Spleen (tissue), 11 donors: ENCODE measurements at regions not wholly inside any gene's neighbourhood (a gene's known extent, or its start where the extent isn't known, plus 50 kb on each side); places are given as distances from the start of the nearest gene placed in this dataset.

Source experiments
- DNase-seq: peaks from one replicate; pipeline ENCODE4 v3.0.0-alpha.2; 2020
- H3K27ac ChIP-seq, 8 donors: fragments of 200-600 bp; sonication (generic) in 7 of 8; 1 replicate in 4 of 8; 2 replicates in 4 of 8; pipeline versions ENCODE4 v1.5.0 to v1.8.0; 2016 to 2021; ENCODE audit warnings: inconsistent platforms in 4 of 8, mild to moderate bottlenecking in 4 of 8, moderate library complexity in 1 of 8
- H3K27me3 ChIP-seq, 7 donors: fragments of 200-600 bp; sonication (generic) in 6 of 7; replicated peaks in 1 of 7; 1 replicate in 4 of 7; 2 replicates in 3 of 7; pipeline versions ENCODE4 v1.5.0 to v1.8.0; 2016 to 2021; ENCODE audit warnings: inconsistent platforms in 3 of 7, mild to moderate bottlenecking in 1 of 7
- H3K36me3 ChIP-seq, 6 donors: fragments of 200-600 bp; sonication (generic) in 5 of 6; 1 replicate in 4 of 6; 2 replicates in 2 of 6; pipeline versions ENCODE4 v1.5.0 to v1.8.0; 2016 to 2021; ENCODE audit warnings: inconsistent platforms in 2 of 6
- H3K4me1 ChIP-seq, 6 donors: fragments of 200-600 bp; sonication (generic) in 5 of 6; 1 replicate in 3 of 6; 2 replicates in 3 of 6; pipeline versions ENCODE4 v1.5.0 to v1.8.0; 2016 to 2021; ENCODE audit warnings: inconsistent platforms in 3 of 6
- H3K4me3 ChIP-seq, 8 donors: fragments of 200-600 bp; sonication (generic) in 7 of 8; 1 replicate in 4 of 8; 2 replicates in 4 of 8; pipeline versions ENCODE4 v1.5.0 to v1.8.0; 2016 to 2021; ENCODE audit warnings: inconsistent platforms in 4 of 8, mild to moderate bottlenecking in 4 of 8, moderate library complexity in 2 of 8
- H3K9me3 ChIP-seq, 8 donors: fragments of 200-600 bp; sonication (generic) in 7 of 8; 1 replicate in 4 of 8; 2 replicates in 4 of 8; pipeline versions ENCODE4 v1.5.0 to v1.8.0; 2016 to 2021; ENCODE audit warnings: inconsistent platforms in 4 of 8
- CTCF ChIP-seq, 11 experiments: fragments of 200-600 bp in 7 of 11; fragments of 450-650 bp in 4 of 11; sonication (generic) in 4 of 11; IDR thresholded peaks in 8 of 11; conservative IDR thresholded peaks in 3 of 11; 1 replicate in 7 of 11; 2 replicates in 4 of 11; pipeline versions ENCODE4 v1.4.0 to v1.8.0; 2016 to 2021; ENCODE audit warnings: antibody characterized with exemption in 11 of 11, inconsistent platforms in 4 of 11, mild to moderate bottlenecking in 1 of 11
- POLR2A ChIP-seq, 3 donors: fragments of 450-650 bp; IDR thresholded peaks; one replicate each; pipeline ENCODE4 v1.5.1; 2017; ENCODE audit warnings: antibody characterized with exemption in 3 of 3, mild to moderate bottlenecking in 1 of 3
- POLR2AphosphoS5 ChIP-seq, 3 donors: sonication (generic); formaldehyde crosslinking; IDR thresholded peaks; one replicate each; pipeline ENCODE4 v1.5.1; 2017; ENCODE audit warnings: antibody characterized with exemption in 3 of 3
- WGBS, 5 donors: extraction: QIAGEN DNeasy Blood & Tissue Kit in 3 of 5; methylation state at CpG; one replicate each; pipeline versions ENCODE4 v1.1.5 to v1.1.7; 2013 to 2018; 5-methylcytosine and 5-hydroxymethylcytosine counted together
- intact Hi-C: fragments of 100-400 bp; cut with DNase I; formaldehyde crosslinking; loops from one replicate; pipeline ENCODE4 v1.15.0; 2023; ENCODE audit warnings: low total_unique reads
- donor health status: healthy with polysubstance abuse.
- donor health status: DM: no; HTN: no; CAD: no; lungs with moderate emphysema.
- donor health status: DM: no; HTN: no; CAD: no.
- donor health status: Bipolar disorder and iron deficiency.
- donor health status: healthy.
- donor health status: DM: no; HTN: no; CAD: no.
- donor health status: DM: yes; HTN: yes; CAD: no.

DNA sequence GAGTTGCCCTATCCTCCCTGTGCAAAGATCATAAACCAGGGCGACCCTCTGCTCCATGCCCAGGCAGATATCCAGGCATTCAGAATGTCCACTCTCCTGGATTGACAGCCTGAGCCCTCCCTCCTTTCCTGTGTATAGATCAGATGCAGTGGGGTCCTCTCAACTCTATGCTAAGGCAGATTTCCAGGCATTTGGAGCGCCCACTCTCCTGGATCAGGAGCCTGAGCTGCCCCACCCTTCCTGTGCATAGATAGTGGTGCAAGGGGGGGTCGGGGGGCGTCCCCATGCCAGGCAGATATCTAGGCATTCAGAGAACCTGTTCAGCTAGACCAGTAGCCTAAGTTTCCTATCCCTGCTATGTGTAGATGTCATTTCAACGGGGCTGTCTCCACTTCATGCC, 941.1 kb downstream of the PCDH19 start:
- Histone ChIP-seq H3K9me3 (peaks cover 0 to 4% (median 0%) of the 10 kb centered on the region in 8 donors), H3K36me3 (no peaks in the 10 kb centered on the region), H3K4me1 (no peaks in the 10 kb centered on the region), H3K27me3 (no peaks in the 10 kb centered on the region), H3K4me3 (no peak overlapping the region), H3K27ac (no peak overlapping the region)
- no peak for DNase-seq
- TF ChIP-seq CTCF (IDR thresholded peaks at IDR 0.05 in 8 of 11, conservative IDR thresholded peaks at IDR 0.05 in 3 of 11) (no peak), POLR2AphosphoS5 (IDR thresholded peaks at IDR 0.05) (no peak), POLR2A (IDR thresholded peaks at IDR 0.05) (no peak)
- WGBS, 5 donors, result 28 to 68% (median 66%) methylated on average over 4 to 5 of the region's 5 CpGs
- intact Hi-C loops, result no loop called here

- Histone ChIP-seq H3K27me3 (no peaks in the 10 kb centered on the region), H3K36me3 (no peaks in the 10 kb centered on the region), H3K9me3 (no peaks in the 10 kb centered on the region), H3K4me3 (no peak overlapping the region), H3K27ac (no peak overlapping the region), H3K4me1 (no peaks in the 10 kb centered on the region)
- WGBS, 5 donors, result 33 to 59% (median 56%) methylated on average over 4 of the region's 4 CpGs
- TF ChIP-seq POLR2A (IDR thresholded peaks at IDR 0.05), result no peak
- TF ChIP-seq CTCF (IDR thresholded peaks at IDR 0.05 in 8 of 11, conservative IDR thresholded peaks at IDR 0.05 in 3 of 11), result no peak
- no peak for TF ChIP-seq POLR2AphosphoS5 (IDR thresholded peaks at IDR 0.05)
- intact Hi-C loops, result no loop called here
- DNase-seq, result no peak
Observed at GRCh38 chrX:99461223-99461622, 948.9 kb downstream of the PCDH19 start.

- H3K4me1 ChIP-seq, result no peaks in the 10 kb centered on the region
Observed at GRCh38 chrX:99445336-99445735, 964.7 kb downstream of the PCDH19 start.

DNA sequence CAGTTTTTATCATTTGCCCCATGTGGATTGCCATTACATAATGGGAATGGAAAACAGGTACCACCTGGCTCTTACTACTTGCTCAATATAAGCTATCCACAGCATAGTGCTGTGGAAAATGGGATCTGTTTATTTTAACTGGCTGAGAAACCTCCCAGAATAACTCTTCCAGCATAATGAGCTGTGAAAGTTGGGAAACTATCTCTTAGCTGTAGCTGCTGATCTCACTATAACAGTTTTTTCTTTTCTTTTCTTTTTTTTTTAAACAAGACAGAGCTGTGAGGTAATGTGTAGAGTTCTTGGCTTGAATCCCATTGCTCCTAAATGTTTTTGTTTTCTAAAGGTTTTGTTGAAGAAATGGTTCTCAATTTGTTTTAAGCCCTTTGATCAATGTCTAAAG, 988.3 kb downstream of the PCDH19 start:
- no peak for TF ChIP-seq CTCF (IDR thresholded peaks at IDR 0.05 in 8 of 11, conservative IDR thresholded peaks at IDR 0.05 in 3 of 11)
- no peak for TF ChIP-seq POLR2A (IDR thresholded peaks at IDR 0.05)
- TF ChIP-seq POLR2AphosphoS5 (IDR thresholded peaks at IDR 0.05), result no peak
- H3K36me3 ChIP-seq, result no peaks in the 10 kb centered on the region
- H3K9me3 ChIP-seq, result peaks cover 0 to 29% (median 0%) of the 10 kb centered on the region in 8 donors
- H3K27me3 ChIP-seq, result no peaks in the 10 kb centered on the region
- H3K4me1 ChIP-seq, result no peaks in the 10 kb centered on the region
- intact Hi-C loops, result no loop called here
- no peak for DNase-seq
- no peak overlapping the region for H3K4me3 ChIP-seq
- no peak overlapping the region for H3K27ac ChIP-seq

More at GRCh38 chrX:99445336-99445735, 964.7 kb downstream of the PCDH19 start:
- Histone ChIP-seq H3K4me3 (no peak overlapping the region), H3K9me3 (no peaks in the 10 kb centered on the region), H3K27ac (no peak overlapping the region), H3K36me3 (no peaks in the 10 kb centered on the region), H3K27me3 (no peaks in the 10 kb centered on the region)
- intact Hi-C loops, result no loop called here
- no peak for DNase-seq
- WGBS, 5 donors, result 72 to 92% (median 83%) methylated on average over 1 of the region's 1 CpG
- TF ChIP-seq POLR2A (IDR thresholded peaks at IDR 0.05), result no peak
- TF ChIP-seq POLR2AphosphoS5 (IDR thresholded peaks at IDR 0.05), result no peak
- TF ChIP-seq CTCF (IDR thresholded peaks at IDR 0.05 in 8 of 11, conservative IDR thresholded peaks at IDR 0.05 in 3 of 11), result no peak
